HK-2 (cell line): ENCODE measurements at regions not wholly inside any gene's neighbourhood (a gene's known extent, or its start where the extent isn't known, plus 50 kb on each side); places are given as distances from the start of the nearest gene placed in this dataset.

Experiments used
- DNase-seq: peaks from one replicate; pipeline ENCODE4 v3.0.0-alpha.2; 2018; ENCODE audit not compliant: unreplicated experiment

GRCh38 chr9:107881626-107882300, 392.2 kb upstream of the KLF4 start:
- no peak for DNase-seq

- no peak for DNase-seq
These were observed 388.9 kb upstream of the KLF4 start for GRCh38 chr9:107878462-107878861.

GRCh38 chr9:107875571-107875980, 386.0 kb upstream of the KLF4 start:
- DNase-seq, result no peak

GRCh38 chr9:107874591-107875369, 385.2 kb upstream of the KLF4 start:
- DNase-seq, result no peak

- no peak for DNase-seq
These were observed 384.6 kb upstream of the KLF4 start for GRCh38 chr9:107874137-107874536.

- no peak for DNase-seq
These were observed 383.1 kb upstream of the KLF4 start for GRCh38 chr9:107872457-107873192.

GRCh38 chr9:107870927-107871680, 381.5 kb upstream of the KLF4 start:
- DNase-seq, result no peak

- DNase-seq, result no peak
These were observed 380.7 kb upstream of the KLF4 start for GRCh38 chr9:107870221-107870620.

GRCh38 chr9:107869111-107869510, 379.5 kb upstream of the KLF4 start:
- DNase-seq, result no peak

GRCh38 chr9:107868186-107868585, 378.6 kb upstream of the KLF4 start:
- DNase-seq, result no peak

- no peak for DNase-seq
These were observed 378.2 kb upstream of the KLF4 start for GRCh38 chr9:107867738-107868137.

GRCh38 chr9:107866711-107867311, 377.2 kb upstream of the KLF4 start:
- DNase-seq, result no peak

GRCh38 chr9:107863396-107863795, 373.8 kb upstream of the KLF4 start:
- DNase-seq, result no peak

- DNase-seq, result no peak
These were observed 373.3 kb upstream of the KLF4 start for GRCh38 chr9:107862881-107863280.

- no peak for DNase-seq
These were observed 372.8 kb upstream of the KLF4 start for GRCh38 chr9:107862323-107862722.

GRCh38 chr9:107861075-107861474, 371.5 kb upstream of the KLF4 start:
- DNase-seq, result no peak

GRCh38 chr9:107858260-107858659, 368.7 kb upstream of the KLF4 start:
- no peak for DNase-seq

GRCh38 chr9:107856633-107857032, 367.1 kb upstream of the KLF4 start:
- DNase-seq, result no peak

- no peak for DNase-seq
These were observed 365.6 kb upstream of the KLF4 start for GRCh38 chr9:107855164-107855563.

- DNase-seq, result no peak
These were observed 363.9 kb upstream of the KLF4 start for GRCh38 chr9:107853461-107853860.

- DNase-seq, result no peak
These were observed 363.3 kb upstream of the KLF4 start for GRCh38 chr9:107852891-107853290.

GRCh38 chr9:107850653-107851052, 361.1 kb upstream of the KLF4 start:
- no peak for DNase-seq
